Left ventricle myocardium superior (tissue), 1 donor: ENCODE measurements at regions not wholly inside any gene's neighbourhood (a gene's known extent, or its start where the extent isn't known, plus 50 kb on each side); places are given as distances from the start of the nearest gene placed in this dataset.
"Not testable (repeated sequence)": the region's sequence is repeated elsewhere in the genome, so short reads cannot be mapped to it uniquely, and the experiment has no call there.

Experiments used
- ATAC-seq: fragments of 200-7000 bp; cut with Tn5 transposase; one replicate; pipeline ENCODE4 v1.9.1; 2020; ENCODE audit warnings: mild to moderate bottlenecking, moderate library complexity
- DNase-seq: peaks from one replicate; pipeline ENCODE4 v3.0.0-alpha.2; 2020
- intact Hi-C: fragments of 100-400 bp; cut with micrococcal nuclease; formaldehyde crosslinking; loops from one replicate; pipeline ENCODE4 v1.11.0; 2022
- donor health status: DM: no; HTN: yes; CAD: no; lungs with severe emphysema.

- ATAC-seq, intact Hi-C loops, DNase-seq: not testable (repeated sequence)
Observed at GRCh38 chr17:20387549-20387948, 79.8 kb downstream of the LGALS9B start.

DNA sequence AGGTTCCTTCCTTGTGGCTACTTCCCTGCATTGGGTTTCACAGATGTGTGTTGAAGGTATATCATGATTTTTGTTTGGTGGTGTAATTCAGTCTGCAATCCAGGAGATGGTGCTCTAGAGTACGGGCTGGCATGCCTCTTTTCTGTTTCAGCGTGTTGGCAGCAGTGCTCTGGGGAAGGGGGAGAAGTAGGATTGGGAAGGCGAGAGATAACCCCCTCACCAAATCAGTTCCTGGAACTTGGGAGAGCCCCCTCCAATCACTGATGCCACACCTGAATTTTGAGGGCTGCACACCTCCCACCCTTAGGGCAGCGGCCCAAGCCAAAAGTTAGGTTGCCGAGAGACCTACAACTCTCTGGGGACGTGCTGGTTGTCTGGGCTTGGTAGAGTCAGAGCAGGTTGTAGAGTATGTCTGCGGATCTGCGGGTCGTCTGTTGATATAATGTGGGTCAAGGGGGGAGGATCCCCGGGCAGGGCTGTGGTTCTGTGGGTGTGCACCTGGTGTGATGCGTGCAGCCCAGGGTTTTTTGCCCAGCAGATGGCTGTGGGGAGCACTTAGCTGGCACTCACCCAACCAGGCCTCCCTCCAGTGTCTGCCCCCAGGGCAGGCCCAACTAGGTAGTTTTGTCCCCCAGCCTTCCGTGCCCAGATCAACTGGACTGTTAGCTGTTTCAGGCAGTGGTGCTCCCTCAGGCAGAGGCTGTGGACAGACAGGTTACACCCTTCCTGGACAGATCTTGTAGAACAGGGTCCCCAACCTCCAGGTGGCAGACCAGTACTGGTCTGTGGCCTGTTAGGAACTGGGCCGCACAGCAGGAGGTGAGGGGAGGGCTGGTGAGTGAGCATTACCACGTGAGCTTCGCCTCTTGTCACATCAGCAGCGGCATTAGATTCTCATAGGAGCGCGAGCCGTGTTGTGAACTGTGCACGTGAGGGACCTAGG lies 85.7 kb downstream of the LGALS9B start:
- DNase-seq, intact Hi-C loops: not testable (repeated sequence)
- ATAC-seq, result peak; percentile 12

DNA sequence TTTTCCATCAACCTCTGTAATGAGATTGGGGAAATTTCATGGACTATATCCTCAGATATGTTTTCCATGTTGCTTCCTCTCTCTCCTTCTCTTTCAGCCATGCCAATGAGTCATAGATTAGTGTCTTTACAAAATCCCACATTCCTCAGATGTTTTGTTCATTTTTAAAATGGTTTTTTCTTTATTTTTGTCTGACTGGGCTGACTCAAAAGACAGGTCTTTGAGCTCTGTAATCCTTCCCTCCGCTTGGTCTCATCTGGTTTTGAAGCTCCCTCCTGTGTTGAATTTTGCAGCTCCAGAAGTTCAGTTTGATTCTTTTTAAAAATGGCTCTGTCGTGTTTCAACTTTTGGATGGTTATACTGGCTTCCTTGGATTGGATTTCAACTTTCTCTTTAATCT lies 86.7 kb downstream of the LGALS9B start:
- ATAC-seq, DNase-seq, intact Hi-C loops: not testable (repeated sequence)

GRCh38 chr17:20379251-20379650 lies 88.1 kb downstream of the LGALS9B start:
- ATAC-seq, DNase-seq, intact Hi-C loops: not testable (repeated sequence)

DNA sequence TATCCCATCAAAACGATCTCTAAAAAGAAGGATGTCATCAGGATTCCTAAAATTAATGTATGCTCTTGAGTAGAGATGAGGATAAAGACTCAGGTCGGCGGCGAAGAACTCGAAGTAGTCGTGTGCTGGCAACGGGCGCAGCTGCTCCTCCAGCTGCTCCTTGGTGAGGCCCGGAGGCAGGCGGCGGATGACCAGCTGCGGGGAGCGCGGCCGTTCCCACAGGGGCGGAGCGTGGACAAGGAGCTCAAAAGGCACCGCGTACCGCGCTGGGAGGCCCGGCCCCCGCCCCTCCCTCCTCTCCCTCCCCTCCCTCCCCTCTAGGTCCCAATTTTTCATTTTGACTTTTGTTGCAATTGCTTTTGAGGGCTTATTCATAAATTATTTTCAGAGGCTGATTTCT lies 90.7 kb downstream of the LGALS9B start:
- intact Hi-C loops, result not testable (repeated sequence)
- ATAC-seq (peak; percentile 47), DNase-seq (peak; percentile 29)

DNA sequence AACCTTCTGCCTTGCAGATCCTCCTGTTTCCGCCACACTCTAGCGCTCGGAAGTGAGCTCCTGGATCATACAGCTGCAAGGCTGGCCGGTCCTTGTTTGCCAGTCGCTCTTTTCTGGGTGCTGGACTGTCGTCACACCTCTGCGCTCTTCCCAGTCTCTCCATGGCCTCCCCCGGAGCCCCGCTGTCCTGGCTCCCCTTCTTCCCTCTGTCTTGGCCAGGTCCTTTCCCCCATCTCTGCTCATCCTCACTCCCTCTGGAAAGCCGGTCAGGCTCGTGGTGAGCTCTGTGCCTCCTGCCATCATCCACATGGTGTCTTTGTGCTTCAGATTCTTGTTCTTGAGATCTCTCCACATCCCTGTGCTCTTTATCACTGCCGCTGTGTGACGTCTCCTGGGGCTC lies 91.6 kb downstream of the LGALS9B start:
- DNase-seq, ATAC-seq, intact Hi-C loops: not testable (repeated sequence)
